Right lobe of liver (tissue), 6 donors: ENCODE measurements at regions not wholly inside any gene's neighbourhood (a gene's known extent, or its start where the extent isn't known, plus 50 kb on each side); places are given as distances from the start of the nearest gene placed in this dataset.
A peak's percentile ranks its signal among the peaks of the same experiment; 100 is the strongest.

Source experiments
- ATAC-seq, 4 donors: fragments of 200-7000 bp; cut with Tn5 transposase; one replicate each; pipeline ENCODE4 v1.9.1; 2020; ENCODE audit warnings: mild to moderate bottlenecking in 4 of 4, moderate library complexity in 4 of 4
- DNase-seq, 3 donors: peaks; one replicate each; pipeline ENCODE4 v3.0.0-alpha.2; 2020
- H3K27ac ChIP-seq, 3 donors: fragments of 200-600 bp; one replicate each; pipeline ENCODE4 v1.8.0; 2022
- H3K27me3 ChIP-seq, 2 donors: fragments of 200-600 bp; one replicate each; pipeline ENCODE4 v1.8.0; 2022
- H3K36me3 ChIP-seq, 4 donors: fragments of 200-600 bp; sonication (generic) in 1 of 4; one replicate each; pipeline versions ENCODE4 v1.5.1 to v1.8.0; 2017 to 2022; ENCODE audit warnings: control low read depth in 1 of 4
- H3K4me1 ChIP-seq, 4 donors: fragments of 200-600 bp; sonication (generic) in 1 of 4; one replicate each; pipeline versions ENCODE4 v1.5.1 to v1.8.0; 2017 to 2022; ENCODE audit warnings: control low read depth in 1 of 4
- H3K4me3 ChIP-seq, 3 donors: fragments of 200-600 bp; one replicate each; pipeline ENCODE4 v1.8.0; 2022
- H3K9me3 ChIP-seq, 4 donors: fragments of 200-600 bp; sonication (generic) in 1 of 4; one replicate each; pipeline versions ENCODE4 v1.5.1 to v1.8.0; 2017 to 2022; ENCODE audit warnings: control low read depth in 1 of 4
- CTCF ChIP-seq, 4 donors: fragments of 200-600 bp in 3 of 4; fragments of 450-650 bp in 1 of 4; IDR thresholded peaks; one replicate each; pipeline versions ENCODE4 v1.5.1 to v1.8.0; 2016 to 2022; ENCODE audit warnings: antibody characterized with exemption in 4 of 4, mild to moderate bottlenecking in 2 of 4
- POLR2A ChIP-seq: fragments of 450-650 bp; IDR thresholded peaks from one replicate; pipeline ENCODE4 v1.6.1; 2017; ENCODE audit warnings: antibody characterized with exemption, mild to moderate bottlenecking
- WGBS: methylation state at CpG from one replicate; pipeline ENCODE4 v1.1.6; 2018; ENCODE audit warnings: low coverage, low lambda C conversion rate; ENCODE audit not compliant: insufficient coverage; ENCODE audit errors: missing lambda C conversion rate; 5-methylcytosine and 5-hydroxymethylcytosine counted together
- intact Hi-C, 2 donors: fragments of 100-400 bp; cut with DNase I; formaldehyde crosslinking; loops; one replicate each; pipeline versions ENCODE4 v1.11.2 to v1.14.1; 2022
- donor health status: DM: no; HTN: yes; CAD: no.
- donor health status: DM: no; HTN: no; CAD: no.
- donor health status: DM: no; HTN: no; CAD: no.
- donor health status: DM: no; HTN: yes; CAD: no.
- donor health status: DM: no; HTN: yes; CAD: no.

DNA sequence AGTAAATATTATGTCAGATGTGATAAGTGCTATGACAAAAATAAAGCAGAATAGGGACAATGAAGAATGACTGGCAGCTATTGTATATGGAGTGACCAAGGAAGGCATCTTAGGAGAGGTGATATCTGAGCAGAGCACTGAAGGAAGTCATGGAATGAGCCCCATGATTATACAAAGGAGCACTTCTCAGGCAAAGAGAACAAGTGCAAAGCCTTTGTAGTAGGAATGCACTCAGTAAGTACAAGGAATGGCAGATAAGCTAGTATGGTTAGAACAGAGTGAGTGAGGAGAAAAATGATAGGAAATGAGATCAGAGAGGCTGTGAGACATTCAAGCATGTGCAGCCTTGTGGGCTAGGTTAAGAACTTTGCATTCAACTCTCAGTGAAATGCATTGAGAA is 214.8 kb downstream of the LURAP1L start:
- Histone ChIP-seq H3K4me1 (no peaks in the 10 kb centered on the region), H3K27me3 (no peaks in the 10 kb centered on the region), H3K36me3 (no peaks in the 10 kb centered on the region), H3K9me3 (no peaks in the 10 kb centered on the region), H3K27ac (no peak overlapping the region), H3K4me3 (no peak overlapping the region)
- intact Hi-C loops, result loop anchor here in 1 of 2 donors (10.0 kb wide), 1 partner anchor 275 kb away; no protein-coding TSS in a partner anchor
- no peak for ATAC-seq
- no peak for TF ChIP-seq POLR2A
- no peak for TF ChIP-seq CTCF (IDR thresholded peaks at IDR 0.05)
- DNase-seq, result no peak

DNA sequence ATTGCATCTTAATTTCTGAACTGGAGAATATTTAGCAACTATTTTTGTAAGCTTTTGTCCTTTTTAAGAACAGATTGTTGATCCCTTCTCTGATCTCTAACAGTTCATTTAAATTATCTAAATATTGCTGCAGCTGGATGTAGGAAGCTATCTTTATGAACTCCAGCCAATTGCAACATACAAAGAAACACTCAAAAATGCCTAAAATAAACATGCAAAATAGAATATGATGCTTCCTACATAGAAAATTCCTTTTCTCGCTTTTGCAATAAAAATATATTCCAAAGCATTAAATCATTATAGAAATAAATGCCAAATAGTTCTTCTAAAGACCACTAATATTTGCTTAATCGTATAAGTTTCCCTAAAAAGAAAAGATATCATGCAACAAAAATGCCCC is 218.6 kb downstream of the LURAP1L start:
- TF ChIP-seq CTCF (IDR thresholded peaks at IDR 0.05) (no peak), POLR2A (no peak)
- Histone ChIP-seq H3K27me3 (no peaks in the 10 kb centered on the region), H3K36me3 (no peaks in the 10 kb centered on the region), H3K4me3 (no peak overlapping the region), H3K4me1 (no peaks in the 10 kb centered on the region), H3K9me3 (no peaks in the 10 kb centered on the region), H3K27ac (no peak overlapping the region)
- WGBS, result 59% methylated on average over 2 of the region's 2 CpGs
- intact Hi-C loops, result loop anchor here in 1 of 2 donors (10.0 kb wide), 1 partner anchor 279 kb away; no protein-coding TSS in a partner anchor
- DNase-seq (no peak), ATAC-seq (no peak)

GRCh38 chr9:12997009-12997408 is 222.2 kb downstream of the LURAP1L start:
- no peak overlapping the region for H3K4me3 ChIP-seq
- H3K27ac ChIP-seq, result no peak overlapping the region
- H3K27me3 ChIP-seq, result no peaks in the 10 kb centered on the region
- no peaks in the 10 kb centered on the region for H3K36me3 ChIP-seq
- no peak for DNase-seq
- H3K9me3 ChIP-seq, result no peaks in the 10 kb centered on the region
- intact Hi-C loops, result loop anchor here in 1 of 2 donors (10.0 kb wide), 1 partner anchor 282 kb away; no protein-coding TSS in a partner anchor
- H3K4me1 ChIP-seq, result peaks cover 0 to 6% (median 0%) of the 10 kb centered on the region in 4 donors
- ATAC-seq, result no peak
- no peak for TF ChIP-seq CTCF (IDR thresholded peaks at IDR 0.05)
- no peak for TF ChIP-seq POLR2A
- 30% methylated on average over 3 of the region's 3 CpGs for WGBS

DNA sequence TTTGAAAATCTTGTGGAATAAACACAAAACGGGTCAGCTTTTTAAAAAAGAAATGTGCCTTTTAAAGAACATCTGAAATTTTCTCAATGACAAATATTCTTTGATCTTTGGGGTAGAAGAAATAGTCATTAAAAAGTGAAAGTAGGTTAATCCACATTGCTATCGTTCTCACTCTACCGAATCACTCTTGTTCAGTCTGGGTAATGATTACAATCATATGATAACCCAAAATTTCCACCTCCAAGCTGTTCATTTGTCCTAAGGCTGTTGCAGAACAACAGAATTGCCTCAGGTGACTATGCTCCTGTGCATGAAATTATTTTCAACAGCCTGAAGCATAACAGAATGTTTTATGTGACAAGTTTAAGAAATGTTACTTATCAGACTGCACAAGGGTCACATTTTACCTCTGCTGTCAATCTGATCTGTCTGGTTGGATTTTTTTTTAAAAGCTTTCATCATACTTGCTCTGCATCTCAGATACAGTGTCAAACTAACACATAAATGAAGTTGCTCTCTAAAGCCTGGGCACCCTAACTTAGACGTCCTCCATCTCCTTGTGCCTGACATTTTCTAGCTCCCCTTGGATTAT is 227.3 kb downstream of the LURAP1L start:
- Histone ChIP-seq H3K27me3 (no peaks in the 10 kb centered on the region), H3K4me3 (peak overlapping the region in 1 of 3 donors; percentile 3), H3K9me3 (no peaks in the 10 kb centered on the region), H3K36me3 (no peaks in the 10 kb centered on the region), H3K4me1 (peaks cover 0 to 13% (median 0%) of the 10 kb centered on the region in 4 donors), H3K27ac (peak overlapping the region in 1 of 3 donors; percentile 35)
- ATAC-seq (peak; percentile 76 to 83 (median 82)), DNase-seq (no peak)
- 26% methylated on average over 4 of the region's 4 CpGs for WGBS
- intact Hi-C loops, result no loop called here
- no peak for TF ChIP-seq POLR2A
- no peak for TF ChIP-seq CTCF (IDR thresholded peaks at IDR 0.05)
